ENCODE measurements at regions not wholly inside any gene's neighbourhood (a gene's known extent, or its start where the extent isn't known, plus 50 kb on each side); places are given as distances from the start of the nearest gene placed in this dataset.

GRCh38 chr3:99373088-99373845 is 265.1 kb upstream of the COL8A1 start:
- ATAC-seq: no peak
- TF ChIP-seq EP300 (IDR thresholded peaks at IDR 0.05) (no peak), POLR2AphosphoS5 (IDR thresholded peaks at IDR 0.05) (no peak), POLR2A (IDR thresholded peaks at IDR 0.05) (no peak), CTCF (IDR thresholded peaks at IDR 0.05) (no peak)
- Histone ChIP-seq H3K9me3 (no peaks in the 10 kb centered on the region), H3K27me3 (no peaks in the 10 kb centered on the region), H3K36me3 (no peaks in the 10 kb centered on the region), H3K4me3 (no peak overlapping the region), H3K27ac (no peak overlapping the region), H3K4me1 (no peaks in the 10 kb centered on the region)
- WGBS, 2 donors (ENCODE audit: low coverage in 1 of 2): 39 to 61% methylated on average over 4 of the region's 4 CpGs

- Histone ChIP-seq H3K27ac (no peak overlapping the region), H3K9me3 (no peaks in the 10 kb centered on the region), H3K4me3 (no peak overlapping the region), H3K27me3 (no peaks in the 10 kb centered on the region), H3K36me3 (no peaks in the 10 kb centered on the region), H3K4me1 (no peaks in the 10 kb centered on the region)
- TF ChIP-seq POLR2AphosphoS5 (IDR thresholded peaks at IDR 0.05) (no peak), CTCF (IDR thresholded peaks at IDR 0.05) (no peak), EP300 (IDR thresholded peaks at IDR 0.05) (no peak), POLR2A (IDR thresholded peaks at IDR 0.05) (no peak)
- WGBS, 2 donors (ENCODE audit: low coverage in 1 of 2): 77 to 84% methylated on average over 5 of the region's 5 CpGs
- no peak for ATAC-seq
Measured at GRCh38 chr3:99366663-99367429, 271.5 kb upstream of the COL8A1 start.

GRCh38 chr3:99365979-99366378 is 272.4 kb upstream of the COL8A1 start:
- no peaks in the 10 kb centered on the region for H3K27me3 ChIP-seq
- H3K9me3 ChIP-seq: no peaks in the 10 kb centered on the region
- H3K27ac ChIP-seq: no peak overlapping the region
- H3K4me3 ChIP-seq: no peak overlapping the region
- H3K36me3 ChIP-seq: no peaks in the 10 kb centered on the region
- no peak for ATAC-seq
- no peaks in the 10 kb centered on the region for H3K4me1 ChIP-seq
- 8 to 35% methylated on average over 1 of the region's 1 CpG for WGBS, 2 donors (ENCODE audit: low coverage in 1 of 2)
- TF ChIP-seq POLR2AphosphoS5 (IDR thresholded peaks at IDR 0.05) (no peak), CTCF (IDR thresholded peaks at IDR 0.05) (no peak), EP300 (IDR thresholded peaks at IDR 0.05) (no peak), POLR2A (IDR thresholded peaks at IDR 0.05) (no peak)

GRCh38 chr3:99365396-99365795 is 273.0 kb upstream of the COL8A1 start:
- Histone ChIP-seq H3K27ac (no peak overlapping the region), H3K4me3 (no peak overlapping the region), H3K4me1 (no peaks in the 10 kb centered on the region), H3K36me3 (no peaks in the 10 kb centered on the region), H3K27me3 (no peaks in the 10 kb centered on the region), H3K9me3 (no peaks in the 10 kb centered on the region)
- TF ChIP-seq POLR2AphosphoS5 (IDR thresholded peaks at IDR 0.05): no peak
- TF ChIP-seq EP300 (IDR thresholded peaks at IDR 0.05): no peak
- TF ChIP-seq CTCF (IDR thresholded peaks at IDR 0.05): no peak
- no peak for TF ChIP-seq POLR2A (IDR thresholded peaks at IDR 0.05)
- no peak for ATAC-seq

- TF ChIP-seq EP300 (IDR thresholded peaks at IDR 0.05): no peak
- TF ChIP-seq POLR2AphosphoS5 (IDR thresholded peaks at IDR 0.05): no peak
- no peak for TF ChIP-seq POLR2A (IDR thresholded peaks at IDR 0.05)
- no peak for TF ChIP-seq CTCF (IDR thresholded peaks at IDR 0.05)
- no peaks in the 10 kb centered on the region for H3K36me3 ChIP-seq
- WGBS, 2 donors (ENCODE audit: low coverage in 1 of 2): 88 to 92% methylated on average over 1 of the region's 1 CpG
- H3K4me1 ChIP-seq: no peaks in the 10 kb centered on the region
- H3K27ac ChIP-seq: no peak overlapping the region
- H3K27me3 ChIP-seq: no peaks in the 10 kb centered on the region
- no peak for ATAC-seq
- no peaks in the 10 kb centered on the region for H3K9me3 ChIP-seq
- no peak overlapping the region for H3K4me3 ChIP-seq
Measured at GRCh38 chr3:99357131-99357530, 281.3 kb upstream of the COL8A1 start.

Measured in gastroesophageal sphincter (tissue), 4 donors.